GM19468 (cell line): ENCODE measurements at regions not wholly inside any gene's neighbourhood (a gene's known extent, or its start where the extent isn't known, plus 50 kb on each side); places are given as distances from the start of the nearest gene placed in this dataset.

ENCODE experiments used
- ATAC-seq: cut with Tn5 transposase; IDR thresholded peaks from one replicate; pipeline ENCODE4 v1.9.1; 2021; ENCODE audit warnings: mild to moderate bottlenecking, moderate library complexity, moderate number of reproducible peaks; ENCODE audit not compliant: unreplicated experiment; ENCODE audit errors: extremely low read depth

GRCh38 chr3:21357241-21357640, 393.8 kb downstream of the ZNF385D start:
- ATAC-seq: no peak

GRCh38 chr3:21356402-21356801, 394.6 kb downstream of the ZNF385D start:
- no peak for ATAC-seq

GRCh38 chr3:21345382-21345976, 405.5 kb downstream of the ZNF385D start:
- no peak for ATAC-seq

- ATAC-seq: no peak
These were observed 419.2 kb downstream of the ZNF385D start for GRCh38 chr3:21331857-21332256.

- ATAC-seq: no peak
These were observed 419.7 kb downstream of the ZNF385D start for GRCh38 chr3:21331321-21331720.

- ATAC-seq: peak; percentile 59
These were observed 420.7 kb downstream of the ZNF385D start for GRCh38 chr3:21330293-21330692.

- ATAC-seq: no peak
These were observed 422.2 kb downstream of the ZNF385D start for GRCh38 chr3:21328711-21329390.

- ATAC-seq: no peak
These were observed 424.1 kb downstream of the ZNF385D start for GRCh38 chr3:21326704-21327475.

- ATAC-seq: no peak
These were observed 436.3 kb downstream of the ZNF385D start for GRCh38 chr3:21314688-21315087.

- ATAC-seq: no peak
These were observed 440.1 kb downstream of the ZNF385D start for GRCh38 chr3:21310891-21311290.

- ATAC-seq: no peak
These were observed 440.8 kb downstream of the ZNF385D start for GRCh38 chr3:21310161-21310560.

GRCh38 chr3:21297304-21297703, 453.7 kb downstream of the ZNF385D start:
- ATAC-seq: no peak

- ATAC-seq: no peak
These were observed 456.2 kb downstream of the ZNF385D start for GRCh38 chr3:21294768-21295167.

- no peak for ATAC-seq
These were observed 458.0 kb downstream of the ZNF385D start for GRCh38 chr3:21292971-21293370.

GRCh38 chr3:21290557-21290956, 460.5 kb downstream of the ZNF385D start:
- ATAC-seq: no peak

GRCh38 chr3:21274079-21274571, 476.9 kb downstream of the ZNF385D start:
- no peak for ATAC-seq

GRCh38 chr3:21273259-21274025, 477.6 kb downstream of the ZNF385D start:
- ATAC-seq: no peak

- ATAC-seq: no peak
These were observed 479.4 kb downstream of the ZNF385D start for GRCh38 chr3:21271606-21272016.

- ATAC-seq: no peak
These were observed 481.1 kb downstream of the ZNF385D start for GRCh38 chr3:21269882-21270281.

GRCh38 chr3:21260507-21260906, 490.5 kb downstream of the ZNF385D start:
- ATAC-seq: no peak
